Sciatic nerve (tissue), 2 donors: ENCODE measurements at regions not wholly inside any gene's neighbourhood (a gene's known extent, or its start where the extent isn't known, plus 50 kb on each side); places are given as distances from the start of the nearest gene placed in this dataset.
"Not testable (repeated sequence)": the region's sequence is repeated elsewhere in the genome, so short reads cannot be mapped to it uniquely, and the experiment has no call there.

Experiments
- ATAC-seq: fragments of 200-7000 bp; cut with Tn5 transposase; one replicate; pipeline ENCODE4 v1.9.1; 2020; ENCODE audit warnings: mild to moderate bottlenecking, moderate library complexity
- DNase-seq: peaks from one replicate; pipeline ENCODE4 v3.0.0-alpha.2; 2020; ENCODE audit warnings: low spot score
- intact Hi-C: fragments of 100-400 bp; cut with DNase I; formaldehyde crosslinking; loops from one replicate; pipeline ENCODE4 v1.14.2; 2022
- donor health status: DM: no; HTN: no; CAD: no.
- donor health status: DM: no; HTN: no; CAD: no.

DNA sequence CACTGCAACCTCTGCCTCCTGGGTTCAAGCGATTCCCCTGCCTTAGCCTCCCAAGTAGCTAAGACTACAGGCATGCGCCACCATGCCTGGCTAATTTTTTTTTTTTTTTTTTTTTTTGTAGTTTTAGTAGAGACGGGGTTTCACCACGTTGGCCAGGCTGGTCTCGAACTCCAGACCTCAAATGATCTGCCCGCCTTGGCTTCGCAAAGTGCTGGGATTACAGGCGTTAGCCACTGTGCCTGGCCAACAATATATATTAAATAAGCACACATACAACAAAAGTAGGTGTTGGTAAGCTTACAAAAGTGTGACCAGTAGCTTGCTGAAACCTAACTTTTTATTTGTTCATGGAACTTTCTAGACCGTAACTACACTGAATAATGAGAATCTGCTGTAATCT lies 117.1 kb upstream of the SERF1B start:
- peak; percentile 51 for DNase-seq
- ATAC-seq, intact Hi-C loops: not testable (repeated sequence)

GRCh38 chr5:69913771-69914170 lies 111.3 kb upstream of the SERF1B start:
- intact Hi-C loops, ATAC-seq: not testable (repeated sequence)
- peak; percentile 35 for DNase-seq
